Loucy (cell line): ENCODE measurements at regions not wholly inside any gene's neighbourhood (a gene's known extent, or its start where the extent isn't known, plus 50 kb on each side); places are given as distances from the start of the nearest gene placed in this dataset.

ENCODE experiments used
- CTCF ChIP-seq: fragments of 200-600 bp; sonication (generic); conservative IDR thresholded peaks from 2 replicates; pipeline ENCODE4 v1.5.1; 2014; ENCODE audit warnings: mild to moderate bottlenecking, antibody characterized with exemption, low read length
- EZH2phosphoT487 ChIP-seq: fragments of 200-600 bp; IDR thresholded peaks from 2 replicates; pipeline ENCODE4 v1.6.1; 2018; ENCODE audit warnings: antibody characterized with exemption, mild to moderate bottlenecking, moderate library complexity, borderline replicate concordance

DNA sequence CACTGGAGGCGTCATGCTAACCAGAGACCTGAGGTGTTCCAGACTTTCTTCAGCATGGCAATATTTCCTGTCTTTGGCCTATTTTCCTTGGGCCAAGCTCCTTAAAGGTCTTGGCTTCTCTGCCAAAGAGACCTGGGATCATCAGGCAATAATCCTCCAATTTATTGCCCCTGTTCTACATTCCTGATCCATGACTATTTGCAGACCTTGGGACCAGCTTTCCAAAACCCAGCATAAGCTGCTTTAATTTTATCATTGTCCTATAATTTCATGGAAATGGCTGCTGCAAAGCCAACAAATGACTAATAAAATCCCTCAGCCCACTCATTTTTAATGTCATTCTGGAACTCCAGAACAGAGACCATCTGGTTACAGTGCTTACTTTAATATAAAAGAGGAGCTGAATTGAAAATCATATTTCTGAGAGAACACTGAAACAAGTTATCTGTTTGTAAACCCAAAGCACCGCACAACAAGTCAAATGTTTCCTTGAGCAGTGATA is 166.9 kb upstream of the BTG1 start:
- TF ChIP-seq CTCF = no peak
- no peak for TF ChIP-seq EZH2phosphoT487
